ENCODE measurements at regions not wholly inside any gene's neighbourhood (a gene's known extent, or its start where the extent isn't known, plus 50 kb on each side); places are given as distances from the start of the nearest gene placed in this dataset.

DNA sequence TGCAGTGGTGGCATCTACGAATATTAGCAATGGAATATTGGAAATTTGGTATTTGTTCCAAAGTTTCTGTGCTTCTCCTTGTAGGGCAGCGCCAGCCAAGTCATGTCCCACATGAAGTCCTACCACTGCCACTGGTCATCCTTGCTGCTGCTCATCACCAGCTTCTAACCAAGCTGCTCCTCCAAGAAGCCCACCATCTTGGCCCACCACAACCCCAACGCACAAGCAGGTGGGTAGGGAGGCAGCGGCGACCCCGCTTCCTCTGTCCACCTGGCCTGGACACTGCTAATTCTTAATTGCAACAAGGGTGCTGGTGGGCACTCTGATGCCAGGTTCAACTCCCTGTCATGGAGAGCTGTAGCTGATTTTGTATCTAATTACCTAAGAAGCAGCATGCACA, 291.2 kb upstream of the LYPLAL1 start:
- in situ Hi-C loops (cut with MboI), result no loop called here
- intact Hi-C loops (cut with micrococcal nuclease), result no loop called here
- 0% methylated on average over 6 of the region's 6 CpGs for WGBS (ENCODE audit: insufficient coverage, low coverage, missing lambda C conversion rate)
- DNase-seq (ENCODE audit: extremely low read depth in 1 of 4, low spot score in 3 of 4) (no peak), ATAC-seq (no peak), FAIRE-seq (no peak)
- no peaks in the 10 kb centered on the region for H3K9me1 ChIP-seq (ENCODE audit: control insufficient read depth, insufficient read depth, low read length)
- no peak overlapping the region for H3K4me3 ChIP-seq
- no peak overlapping the region for H3K9ac ChIP-seq (ENCODE audit: insufficient read depth in 1 of 2, low read depth in 2 of 2, low read length in 2 of 2)
- no peak overlapping the region for H3K27ac ChIP-seq (ENCODE audit: extremely low read depth, low read depth, low read length)
- no peaks in the 10 kb centered on the region for H3K9me3 ChIP-seq (replicated peaks; ENCODE audit: control insufficient read depth, insufficient read depth, low read depth, low read length)
- ChIA-PET CTCF (ENCODE audit: low intra/inter-chr PET ratio) (interaction anchor here (0.6 kb wide), 1 partner anchor 10 kb away, joined by 4 read pairs; no protein-coding TSS in a partner anchor), POLR2A (no interaction called here)
- H3K4me2 ChIP-seq (ENCODE audit: insufficient read depth, low read length), result no peak overlapping the region
- H3K79me2 ChIP-seq (ENCODE audit: control insufficient read depth, insufficient read depth, low read length), result no peaks in the 10 kb centered on the region
- no TSS peak for BruUV-seq (replicated peaks)
- H4K20me1 ChIP-seq (replicated peaks; ENCODE audit: control insufficient read depth, insufficient read depth, low read length), result no peaks in the 10 kb centered on the region
- H2AFZ ChIP-seq (ENCODE audit: low read depth, low read length), result no peak overlapping the region
- H3K36me3 ChIP-seq (ENCODE audit: control insufficient read depth, insufficient read depth, low read length), result no peaks in the 10 kb centered on the region
- H3K27me3 ChIP-seq (ENCODE audit: control insufficient read depth in 2 of 2, insufficient read depth in 2 of 2, low read length in 2 of 2), result no peaks in the 10 kb centered on the region
- H3K4me1 ChIP-seq (replicated peaks in 1 of 2; ENCODE audit: control insufficient read depth in 2 of 2, insufficient read depth in 2 of 2, low read length in 2 of 2), result no peaks in the 10 kb centered on the region
- TF ChIP-seq ZBTB1 (CRISPR knock-in tag; IDR thresholded peaks at IDR 0.05; ENCODE audit: borderline replicate concordance, low read depth) (no peak), HSF4 (CRISPR knock-in tag; IDR thresholded peaks at IDR 0.05; ENCODE audit: borderline replicate concordance) (no peak), ZNF785 (CRISPR knock-in tag; IDR thresholded peaks at IDR 0.05) (no peak), MYC (IDR thresholded peaks at IDR 0.05; ENCODE audit: low read depth, low read length) (no peak), MYC (CRISPR knock-in tag; IDR thresholded peaks at IDR 0.05; ENCODE audit: borderline replicate concordance, low read depth) (no peak), ZSCAN29 (IDR thresholded peaks at IDR 0.05) (no peak), U2AF1 (optimal IDR thresholded peaks at IDR 0.05; ENCODE audit: low read depth, low read length) (no peak), ZNF24 (IDR thresholded peaks at IDR 0.05) (no peak), ETS2 (tag; IDR thresholded peaks at IDR 0.05; ENCODE audit: borderline replicate concordance, poor library complexity, severe bottlenecking) (no peak), ARID1B (IDR thresholded peaks at IDR 0.05) (no peak), ZNF707 (CRISPR knock-in tag; conservative IDR thresholded peaks at IDR 0.05) (no peak), TRIM28 (IDR thresholded peaks at IDR 0.05) (no peak), RBM17 (IDR thresholded peaks at IDR 0.05; ENCODE audit: borderline replicate concordance, low read depth, low read length) (no peak), ASH1L (IDR thresholded peaks at IDR 0.05; ENCODE audit: borderline replicate concordance, low read depth, partially characterized antibody) (no peak), LCOR (CRISPR knock-in tag; IDR thresholded peaks at IDR 0.05) (no peak), NCOA4 (IDR thresholded peaks at IDR 0.05; ENCODE audit: partially characterized antibody) (no peak)
- TF ChIP-seq, protein P1, sequence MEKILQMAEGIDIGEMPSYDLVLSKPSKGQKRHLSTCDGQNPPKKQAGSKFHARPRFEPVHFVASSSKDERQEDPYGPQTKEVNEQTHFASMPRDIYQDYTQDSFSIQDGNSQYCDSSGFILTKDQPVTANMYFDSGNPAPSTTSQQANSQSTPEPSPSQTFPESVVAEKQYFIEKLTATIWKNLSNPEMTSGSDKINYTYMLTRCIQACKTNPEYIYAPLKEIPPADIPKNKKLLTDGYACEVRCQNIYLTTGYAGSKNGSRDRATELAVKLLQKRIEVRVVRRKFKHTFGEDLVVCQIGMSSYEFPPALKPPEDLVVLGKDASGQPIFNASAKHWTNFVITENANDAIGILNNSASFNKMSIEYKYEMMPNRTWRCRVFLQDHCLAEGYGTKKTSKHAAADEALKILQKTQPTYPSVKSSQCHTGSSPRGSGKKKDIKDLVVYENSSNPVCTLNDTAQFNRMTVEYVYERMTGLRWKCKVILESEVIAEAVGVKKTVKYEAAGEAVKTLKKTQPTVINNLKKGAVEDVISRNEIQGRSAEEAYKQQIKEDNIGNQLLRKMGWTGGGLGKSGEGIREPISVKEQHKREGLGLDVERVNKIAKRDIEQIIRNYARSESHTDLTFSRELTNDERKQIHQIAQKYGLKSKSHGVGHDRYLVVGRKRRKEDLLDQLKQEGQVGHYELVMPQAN (IDR thresholded peaks at IDR 0.05; ENCODE audit: borderline replicate concordance), result no peak
